ENCODE measurements at regions not wholly inside any gene's neighbourhood (a gene's known extent, or its start where the extent isn't known, plus 50 kb on each side); places are given as distances from the start of the nearest gene placed in this dataset.

DNA sequence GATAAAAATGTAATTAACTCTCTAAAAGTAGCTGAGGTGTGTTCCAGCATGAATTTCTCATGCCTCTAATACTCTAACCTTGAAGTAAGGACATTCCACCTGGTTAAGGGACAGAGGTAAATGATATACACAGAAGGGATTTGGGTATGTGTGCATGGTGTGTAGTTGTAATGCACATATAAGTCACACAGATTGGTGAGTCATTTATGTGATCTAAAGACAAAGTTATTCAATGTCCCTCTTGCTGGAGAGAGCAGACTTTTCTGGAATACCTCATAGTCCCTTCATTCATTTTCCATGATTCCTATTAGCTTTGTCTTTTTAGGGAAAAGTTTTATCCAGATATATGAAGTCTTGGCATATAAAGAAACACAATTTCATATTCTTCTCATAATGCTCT, 234.9 kb downstream of the SNAPC1 start:
- TF ChIP-seq, protein P1, sequence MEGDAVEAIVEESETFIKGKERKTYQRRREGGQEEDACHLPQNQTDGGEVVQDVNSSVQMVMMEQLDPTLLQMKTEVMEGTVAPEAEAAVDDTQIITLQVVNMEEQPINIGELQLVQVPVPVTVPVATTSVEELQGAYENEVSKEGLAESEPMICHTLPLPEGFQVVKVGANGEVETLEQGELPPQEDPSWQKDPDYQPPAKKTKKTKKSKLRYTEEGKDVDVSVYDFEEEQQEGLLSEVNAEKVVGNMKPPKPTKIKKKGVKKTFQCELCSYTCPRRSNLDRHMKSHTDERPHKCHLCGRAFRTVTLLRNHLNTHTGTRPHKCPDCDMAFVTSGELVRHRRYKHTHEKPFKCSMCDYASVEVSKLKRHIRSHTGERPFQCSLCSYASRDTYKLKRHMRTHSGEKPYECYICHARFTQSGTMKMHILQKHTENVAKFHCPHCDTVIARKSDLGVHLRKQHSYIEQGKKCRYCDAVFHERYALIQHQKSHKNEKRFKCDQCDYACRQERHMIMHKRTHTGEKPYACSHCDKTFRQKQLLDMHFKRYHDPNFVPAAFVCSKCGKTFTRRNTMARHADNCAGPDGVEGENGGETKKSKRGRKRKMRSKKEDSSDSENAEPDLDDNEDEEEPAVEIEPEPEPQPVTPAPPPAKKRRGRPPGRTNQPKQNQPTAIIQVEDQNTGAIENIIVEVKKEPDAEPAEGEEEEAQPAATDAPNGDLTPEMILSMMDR (IDR thresholded peaks at IDR 0.05) = no peak
- H3K27me3 ChIP-seq = no peaks in the 10 kb centered on the region
- no peak overlapping the region for H3K27ac ChIP-seq
- intact Hi-C loops (cut with DNase I) = loop anchor here in 1 of 10 donors (5.0 kb wide), 1 partner anchor 640 kb away; no protein-coding TSS in a partner anchor
- no peak overlapping the region for H3K4me3 ChIP-seq
- no peaks in the 10 kb centered on the region for H3K36me3 ChIP-seq
- no peaks in the 10 kb centered on the region for H3K4me1 ChIP-seq
- H3K9me3 ChIP-seq = no peaks in the 10 kb centered on the region
- no peak for DNase-seq
- no peak for ATAC-seq

DNA sequence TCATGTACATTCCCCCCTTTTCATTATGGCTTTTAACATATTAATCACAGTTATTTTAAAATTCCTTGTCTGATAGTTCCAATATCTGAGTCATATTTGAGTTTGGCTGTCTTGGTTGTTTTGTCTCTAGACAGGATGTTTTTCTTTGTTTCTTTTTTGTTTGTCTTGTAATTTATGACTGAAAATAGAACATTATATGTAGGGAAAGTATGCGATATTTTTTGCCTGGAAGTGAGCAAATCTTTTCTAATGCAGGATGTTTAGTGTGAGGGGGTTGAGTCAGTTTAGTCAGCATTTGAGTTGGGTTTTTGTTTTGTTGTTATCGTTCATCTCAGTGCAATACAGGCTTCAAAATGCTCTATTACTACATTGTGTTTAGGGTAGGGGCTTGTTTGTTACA, 239.7 kb downstream of the SNAPC1 start:
- intact Hi-C loops (cut with DNase I) = no loop called here
- no peak overlapping the region for H3K4me3 ChIP-seq
- DNase-seq = no peak
- no peaks in the 10 kb centered on the region for H3K4me1 ChIP-seq
- no peaks in the 10 kb centered on the region for H3K36me3 ChIP-seq
- TF ChIP-seq, protein P1 (IDR thresholded peaks at IDR 0.05) = no peak
- H3K27me3 ChIP-seq = no peaks in the 10 kb centered on the region
- WGBS, 2 donors = 64 to 69% methylated on average over 2 of the region's 2 CpGs
- H3K27ac ChIP-seq = no peak overlapping the region
- no peaks in the 10 kb centered on the region for H3K9me3 ChIP-seq
- ATAC-seq = no peak

DNA sequence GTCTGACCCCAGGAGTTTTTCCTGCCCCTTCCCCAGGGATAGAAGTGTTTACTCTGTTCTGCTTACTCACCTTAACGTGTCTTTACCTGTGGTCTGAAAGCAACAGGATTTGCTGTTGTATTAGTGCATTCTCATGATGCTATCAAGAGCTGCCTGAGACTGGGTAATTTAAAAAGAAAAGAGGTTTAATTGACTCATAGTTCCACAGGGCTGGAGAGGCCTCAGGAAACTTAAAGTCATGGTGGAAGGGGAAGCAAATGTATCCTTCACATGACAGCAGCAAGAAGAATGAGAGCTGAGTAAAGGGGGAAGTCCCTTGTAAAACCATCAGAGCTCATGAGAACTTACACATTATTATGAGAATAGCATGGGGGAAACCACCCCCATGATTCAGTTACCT, 240.4 kb downstream of the SNAPC1 start:
- H3K36me3 ChIP-seq = no peaks in the 10 kb centered on the region
- DNase-seq = no peak
- TF ChIP-seq, protein P1 (IDR thresholded peaks at IDR 0.05) = no peak
- H3K27ac ChIP-seq = no peak overlapping the region
- H3K4me1 ChIP-seq = no peaks in the 10 kb centered on the region
- no peaks in the 10 kb centered on the region for H3K27me3 ChIP-seq
- ATAC-seq = no peak
- H3K9me3 ChIP-seq = no peaks in the 10 kb centered on the region
- H3K4me3 ChIP-seq = no peak overlapping the region
- intact Hi-C loops (cut with DNase I) = no loop called here
- 48 to 50% methylated on average over 1 of the region's 1 CpG for WGBS, 2 donors

DNA sequence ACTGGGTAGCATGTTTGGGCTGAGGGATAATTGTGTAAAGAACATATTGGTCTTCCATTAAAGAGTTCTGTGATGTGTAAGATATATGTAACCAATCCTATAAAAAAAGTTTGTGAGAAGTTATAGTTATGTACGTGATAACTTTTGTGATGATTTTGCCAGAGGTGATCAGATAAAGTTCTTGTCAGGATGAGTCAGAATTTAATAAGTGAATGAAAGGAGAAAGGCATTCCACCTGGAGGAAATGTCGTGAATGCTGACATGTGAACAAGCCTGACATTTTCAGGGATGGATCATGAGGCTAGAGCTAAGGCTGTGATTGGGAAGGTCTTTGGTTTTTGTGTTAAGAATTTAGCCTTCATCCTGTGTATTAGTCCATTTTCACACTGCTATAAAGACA, 241.5 kb downstream of the SNAPC1 start:
- H3K36me3 ChIP-seq = no peaks in the 10 kb centered on the region
- DNase-seq = no peak
- no peaks in the 10 kb centered on the region for H3K4me1 ChIP-seq
- WGBS, 2 donors = 46 to 66% methylated on average over 2 of the region's 2 CpGs
- TF ChIP-seq, protein P1 (IDR thresholded peaks at IDR 0.05) = no peak
- ATAC-seq = no peak
- no peaks in the 10 kb centered on the region for H3K27me3 ChIP-seq
- H3K4me3 ChIP-seq = no peak overlapping the region
- intact Hi-C loops (cut with DNase I) = no loop called here
- no peaks in the 10 kb centered on the region for H3K9me3 ChIP-seq
- no peak overlapping the region for H3K27ac ChIP-seq

All from heart right ventricle (tissue), 16 donors.